Activated T-helper 1 cell treated with anti-CD3 and anti-CD28 coated beads, Interleukin-12 subunit alpha, Interleukin-12 subunit beta, Interleukin-2, Interleukin-4 antibody, amounts not matched to agents 30 ng/mL and 10 ng/mL and 1 ng/mL, durations not matched to agents 14 hours and 24 hours and 36 hours (primary cell): ENCODE measurements at regions not wholly inside any gene's neighbourhood (a gene's known extent, or its start where the extent isn't known, plus 50 kb on each side); places are given as distances from the start of the nearest gene placed in this dataset.
"Not testable (repeated sequence)": the region's sequence is repeated elsewhere in the genome, so short reads cannot be mapped to it uniquely, and the experiment has no call there.

Experiments used
- DNase-seq: peaks from one replicate; pipeline ENCODE4 v3.0.0; 2021; ENCODE audit warnings: low spot score
- H3K27ac Mint-ChIP-seq: one replicate; pipeline ENCODE4 v1.8.0; 2021; ENCODE audit warnings: mild to moderate bottlenecking, mixed read lengths
- H3K27me3 Mint-ChIP-seq: one replicate; pipeline ENCODE4 v1.8.0; 2022; ENCODE audit warnings: mild to moderate bottlenecking, moderate library complexity, mixed read lengths; ENCODE audit not compliant: insufficient read depth
- H3K36me3 Mint-ChIP-seq: one replicate; pipeline ENCODE4 v1.8.0; 2021; ENCODE audit warnings: low read depth, mixed read lengths
- H3K4me1 Mint-ChIP-seq: one replicate; pipeline ENCODE4 v1.8.0; 2021; ENCODE audit warnings: low read depth, mixed read lengths
- H3K4me3 Mint-ChIP-seq: one replicate; pipeline ENCODE4 v1.8.0; 2021; ENCODE audit warnings: mild to moderate bottlenecking, moderate library complexity, mixed read lengths
- H3K9me3 Mint-ChIP-seq: one replicate; pipeline ENCODE4 v1.8.0; 2021; ENCODE audit warnings: mixed read lengths
- intact Hi-C: fragments of 100-400 bp; cut with micrococcal nuclease; formaldehyde crosslinking; loops from one replicate; pipeline ENCODE4 v1.15.1; 2024

- intact Hi-C loops, result no loop called here
- Mint-ChIP-seq H3K4me3 (no peak overlapping the region), H3K9me3 (no peaks in the 10 kb centered on the region), H3K27me3 (peaks cover 11% of the 10 kb centered on the region), H3K27ac (no peak overlapping the region), H3K36me3 (no peaks in the 10 kb centered on the region), H3K4me1 (no peaks in the 10 kb centered on the region)
- no peak for DNase-seq
Measured at GRCh38 chr5:103409013-103409670, 150.6 kb downstream of the MACIR start.

- no peak overlapping the region for H3K27ac Mint-ChIP-seq
Measured at GRCh38 chr5:103408408-103408807, 149.8 kb downstream of the MACIR start.

GRCh38 chr5:103407402-103407801 is 148.8 kb downstream of the MACIR start:
- no peak overlapping the region for H3K27ac Mint-ChIP-seq
- DNase-seq, result no peak
- intact Hi-C loops, result no loop called here
- H3K27me3 Mint-ChIP-seq, result peaks cover 15% of the 10 kb centered on the region
- H3K4me1 Mint-ChIP-seq, result no peaks in the 10 kb centered on the region
- H3K9me3 Mint-ChIP-seq, result no peaks in the 10 kb centered on the region
- no peak overlapping the region for H3K4me3 Mint-ChIP-seq
- H3K36me3 Mint-ChIP-seq, result no peaks in the 10 kb centered on the region

More at GRCh38 chr5:103408408-103408807, 149.8 kb downstream of the MACIR start:
- no peaks in the 10 kb centered on the region for H3K4me1 Mint-ChIP-seq
- no peaks in the 10 kb centered on the region for H3K9me3 Mint-ChIP-seq
- no peaks in the 10 kb centered on the region for H3K36me3 Mint-ChIP-seq
- intact Hi-C loops, result no loop called here
- no peak overlapping the region for H3K4me3 Mint-ChIP-seq
- no peak for DNase-seq
- H3K27me3 Mint-ChIP-seq, result peaks cover 14% of the 10 kb centered on the region

DNA sequence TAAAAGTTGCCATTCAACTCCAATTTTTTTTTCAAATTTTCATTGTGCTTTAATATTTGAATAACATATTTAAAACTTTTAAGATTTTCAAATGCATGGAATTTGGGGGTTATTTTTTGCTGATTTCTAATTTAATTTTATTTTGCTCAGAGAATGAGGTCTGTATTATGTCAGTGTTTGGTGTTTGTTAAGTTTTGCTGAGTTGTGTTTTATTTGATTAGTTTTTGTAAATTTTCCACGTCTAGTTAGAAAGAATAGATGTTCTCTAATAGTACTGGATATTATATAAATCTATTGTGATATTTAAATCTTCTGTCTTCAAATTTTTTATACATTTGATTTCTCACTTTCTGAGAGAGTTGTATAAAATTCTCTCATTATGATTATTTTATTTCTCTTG is 145.9 kb downstream of the MACIR start:
- no peaks in the 10 kb centered on the region for H3K4me1 Mint-ChIP-seq
- DNase-seq, result no peak
- H3K36me3 Mint-ChIP-seq, result no peaks in the 10 kb centered on the region
- intact Hi-C loops, result no loop called here
- peaks cover 9% of the 10 kb centered on the region for H3K27me3 Mint-ChIP-seq
- no peak overlapping the region for H3K27ac Mint-ChIP-seq
- H3K4me3 Mint-ChIP-seq, result no peak overlapping the region
- no peaks in the 10 kb centered on the region for H3K9me3 Mint-ChIP-seq

DNA sequence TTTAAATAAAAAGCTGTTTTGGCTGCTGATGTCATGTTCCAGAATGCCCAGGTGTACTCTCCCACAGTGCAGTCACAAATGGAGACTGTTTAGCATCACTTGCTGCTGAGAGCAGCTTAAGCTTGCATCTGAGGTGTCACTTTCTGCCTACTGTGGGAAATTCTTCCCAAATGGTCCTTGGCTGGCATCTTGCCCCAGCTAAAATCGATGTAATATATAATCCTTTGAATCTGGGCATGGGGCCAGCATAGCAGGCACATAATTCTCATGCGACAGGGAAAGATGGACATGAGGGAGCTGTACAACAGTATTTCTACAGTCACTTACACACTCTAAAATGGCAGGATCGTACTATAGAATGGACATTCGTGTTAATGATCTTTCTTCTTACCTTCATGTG is 144.3 kb downstream of the MACIR start:
- Mint-ChIP-seq H3K36me3 (no peaks in the 10 kb centered on the region), H3K4me1 (no peaks in the 10 kb centered on the region), H3K27ac (no peak overlapping the region), H3K27me3 (peaks cover 10% of the 10 kb centered on the region), H3K4me3 (no peak overlapping the region), H3K9me3 (no peaks in the 10 kb centered on the region)
- no peak for DNase-seq
- intact Hi-C loops, result no loop called here

DNA sequence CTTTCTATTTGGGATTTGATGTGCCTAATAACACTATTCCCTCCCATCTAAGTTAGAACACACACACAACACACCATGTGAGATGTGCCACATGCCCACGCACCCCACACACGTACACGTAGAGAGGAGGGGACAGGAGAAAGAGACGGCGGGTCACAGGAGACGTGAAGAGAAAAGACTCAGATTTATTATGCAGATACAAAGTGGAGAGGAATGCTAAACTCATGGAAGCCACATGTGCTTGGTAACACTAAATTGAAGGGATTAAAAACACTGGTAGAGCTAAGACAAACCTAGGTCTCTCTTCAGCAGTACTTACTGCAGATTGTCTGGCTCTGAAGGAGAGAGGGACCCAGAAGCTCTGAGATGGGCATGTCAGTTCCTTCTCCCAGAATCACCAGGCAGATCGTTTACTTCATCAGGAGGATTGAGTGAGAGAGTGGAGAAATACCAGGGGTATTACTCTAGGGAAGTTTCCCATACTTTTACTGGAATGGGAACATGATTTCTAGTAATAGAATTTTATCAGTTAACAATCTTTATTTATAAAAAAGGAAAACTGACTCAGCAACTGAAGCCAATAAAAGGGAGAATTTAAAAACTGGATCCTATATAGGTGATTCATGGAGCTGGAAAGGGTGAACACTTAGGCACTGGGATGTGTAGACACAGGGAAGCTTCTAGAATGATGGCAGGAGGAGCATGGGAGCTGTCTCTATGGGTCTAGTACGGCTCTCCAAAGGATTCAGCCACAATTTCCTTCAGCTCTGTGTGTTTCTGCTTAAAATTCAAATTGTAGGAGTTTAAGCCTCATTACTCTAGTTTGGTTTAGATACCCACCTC is 139.4 kb downstream of the MACIR start:
- Mint-ChIP-seq H3K4me1 (no peaks in the 10 kb centered on the region), H3K4me3 (no peak overlapping the region), H3K9me3 (no peaks in the 10 kb centered on the region), H3K36me3 (no peaks in the 10 kb centered on the region), H3K27ac (no peak overlapping the region), H3K27me3 (peaks cover 6% of the 10 kb centered on the region)
- DNase-seq, result no peak
- intact Hi-C loops, result no loop called here

GRCh38 chr5:103394676-103395075 is 136.1 kb downstream of the MACIR start:
- H3K4me3 Mint-ChIP-seq, result no peak overlapping the region
- no peaks in the 10 kb centered on the region for H3K9me3 Mint-ChIP-seq
- no peak overlapping the region for H3K27ac Mint-ChIP-seq
- intact Hi-C loops, result no loop called here
- no peak for DNase-seq
- peaks cover 4% of the 10 kb centered on the region for H3K27me3 Mint-ChIP-seq
- no peaks in the 10 kb centered on the region for H3K4me1 Mint-ChIP-seq
- H3K36me3 Mint-ChIP-seq, result no peaks in the 10 kb centered on the region

DNA sequence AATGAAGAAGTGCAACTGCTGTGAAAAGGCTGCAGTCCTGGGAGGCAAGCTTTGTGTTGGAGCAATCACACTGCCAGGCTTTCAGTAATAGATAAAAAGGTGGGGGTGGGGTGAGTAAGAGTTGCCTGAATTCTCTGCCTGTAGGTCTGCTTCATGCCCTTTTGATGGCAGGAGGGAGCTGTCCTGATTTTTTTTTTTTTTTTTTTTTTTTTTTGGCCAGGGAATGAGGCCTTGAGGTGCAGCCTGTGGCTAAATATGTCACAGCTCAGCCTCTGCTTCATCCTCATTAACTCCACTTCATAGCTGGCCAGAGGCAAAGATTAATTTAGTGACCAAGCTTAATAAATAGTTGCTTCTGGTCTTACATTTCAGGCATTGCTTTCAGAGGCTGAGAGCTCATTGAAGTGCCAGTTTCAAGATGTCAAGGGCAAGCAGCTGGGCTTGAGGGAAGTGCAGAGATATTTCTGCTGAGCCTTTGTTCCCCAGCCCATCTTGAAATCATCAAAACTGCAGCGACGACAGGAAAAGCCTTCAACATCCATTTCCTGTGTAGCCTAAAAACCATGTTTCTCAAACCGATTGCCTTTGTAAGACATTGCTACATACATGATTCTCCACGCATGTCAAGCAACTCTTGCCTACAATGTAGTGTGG is 134.7 kb downstream of the MACIR start:
- H3K27ac Mint-ChIP-seq, result no peak overlapping the region
- intact Hi-C loops, result no loop called here

GRCh38 chr5:103391659-103392058 is 133.1 kb downstream of the MACIR start:
- H3K27ac Mint-ChIP-seq, result no peak overlapping the region
- DNase-seq, result no peak
- H3K27me3 Mint-ChIP-seq, result peaks cover 2% of the 10 kb centered on the region
- no peaks in the 10 kb centered on the region for H3K9me3 Mint-ChIP-seq
- H3K4me3 Mint-ChIP-seq, result no peak overlapping the region
- intact Hi-C loops, result no loop called here
- H3K4me1 Mint-ChIP-seq, result no peaks in the 10 kb centered on the region
- H3K36me3 Mint-ChIP-seq, result no peaks in the 10 kb centered on the region

More for the DNA sequence above, 134.7 kb downstream of the MACIR start:
- Mint-ChIP-seq H3K36me3 (no peaks in the 10 kb centered on the region), H3K9me3 (no peaks in the 10 kb centered on the region), H3K27me3 (peaks cover 4% of the 10 kb centered on the region), H3K4me1 (no peaks in the 10 kb centered on the region), H3K4me3 (no peak overlapping the region)
- no peak for DNase-seq

- Mint-ChIP-seq H3K27ac (no peak overlapping the region), H3K27me3 (peaks cover 2% of the 10 kb centered on the region), H3K36me3 (no peaks in the 10 kb centered on the region), H3K9me3 (no peaks in the 10 kb centered on the region), H3K4me3 (no peak overlapping the region), H3K4me1 (no peaks in the 10 kb centered on the region)
- DNase-seq, result no peak
- intact Hi-C loops, result no loop called here
Measured at GRCh38 chr5:103389846-103390245, 131.3 kb downstream of the MACIR start.

DNA sequence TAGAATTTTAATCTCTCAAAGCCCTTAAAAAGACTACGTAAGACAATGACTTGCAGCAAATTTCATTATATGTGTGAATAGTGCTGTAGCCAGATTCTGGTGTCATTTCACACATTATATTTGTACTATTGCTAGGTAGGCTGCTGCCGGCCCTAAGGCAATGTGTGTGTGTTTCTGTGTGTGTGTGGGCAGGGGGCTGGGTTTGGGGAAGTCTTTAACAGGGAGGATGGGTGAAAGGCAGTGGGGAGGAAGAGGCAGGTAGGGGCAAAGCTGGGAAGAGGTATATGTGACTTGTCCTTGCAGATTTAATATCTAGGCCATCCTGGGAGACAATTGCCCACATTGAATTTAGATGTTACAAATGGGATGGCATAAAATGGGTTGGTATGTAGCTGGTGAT is 130.8 kb downstream of the MACIR start:
- Mint-ChIP-seq H3K27me3 (no peaks in the 10 kb centered on the region), H3K4me1 (no peaks in the 10 kb centered on the region), H3K9me3 (no peaks in the 10 kb centered on the region), H3K36me3 (no peaks in the 10 kb centered on the region), H3K4me3 (no peak overlapping the region), H3K27ac (no peak overlapping the region)
- intact Hi-C loops, result no loop called here
- no peak for DNase-seq

GRCh38 chr5:103385722-103386121 is 127.2 kb downstream of the MACIR start:
- H3K36me3 Mint-ChIP-seq, result no peaks in the 10 kb centered on the region
- no peak overlapping the region for H3K4me3 Mint-ChIP-seq
- H3K9me3 Mint-ChIP-seq, result peaks cover 7% of the 10 kb centered on the region
- no peak for DNase-seq
- no peaks in the 10 kb centered on the region for H3K4me1 Mint-ChIP-seq
- no peaks in the 10 kb centered on the region for H3K27me3 Mint-ChIP-seq
- H3K27ac Mint-ChIP-seq, result no peak overlapping the region
- intact Hi-C loops, result no loop called here

- H3K9me3 Mint-ChIP-seq, H3K36me3 Mint-ChIP-seq, DNase-seq, H3K27me3 Mint-ChIP-seq, intact Hi-C loops, H3K27ac Mint-ChIP-seq, H3K4me3 Mint-ChIP-seq, H3K4me1 Mint-ChIP-seq: not testable (repeated sequence)
Measured at GRCh38 chr5:103377638-103378037, 119.1 kb downstream of the MACIR start.
